HG02973 (cell line): ENCODE measurements at regions not wholly inside any gene's neighbourhood (a gene's known extent, or its start where the extent isn't known, plus 50 kb on each side); places are given as distances from the start of the nearest gene placed in this dataset.
"Not testable (repeated sequence)": the region's sequence is repeated elsewhere in the genome, so short reads cannot be mapped to it uniquely, and the experiment has no call there.

Experiments
- ATAC-seq: cut with Tn5 transposase; IDR thresholded peaks from one replicate; pipeline ENCODE4 v1.9.1; 2021; ENCODE audit warnings: moderate library complexity; ENCODE audit not compliant: unreplicated experiment

DNA sequence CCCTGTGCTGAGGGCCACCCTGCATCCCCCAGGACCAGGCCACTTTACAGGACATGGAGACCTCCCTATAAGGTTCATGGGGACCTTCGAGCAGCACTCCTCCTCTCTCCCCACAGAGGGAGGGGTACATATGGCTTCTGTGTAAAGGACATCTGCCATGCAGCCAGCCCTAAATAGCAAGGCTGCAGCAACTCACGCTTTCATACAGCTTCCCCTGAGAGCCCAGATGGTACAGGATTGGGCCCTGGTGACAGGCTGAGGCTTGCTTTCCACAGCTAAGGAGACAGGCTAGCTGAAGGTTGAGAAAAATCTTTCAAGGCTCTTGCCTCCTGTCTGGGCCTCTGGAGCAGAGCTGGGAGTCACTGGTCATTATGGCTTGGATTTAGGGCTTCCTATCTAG lies 147.0 kb upstream of the ZNF366 start:
- no peak for ATAC-seq

GRCh38 chr5:72653586-72653985 lies 146.4 kb upstream of the ZNF366 start:
- no peak for ATAC-seq

DNA sequence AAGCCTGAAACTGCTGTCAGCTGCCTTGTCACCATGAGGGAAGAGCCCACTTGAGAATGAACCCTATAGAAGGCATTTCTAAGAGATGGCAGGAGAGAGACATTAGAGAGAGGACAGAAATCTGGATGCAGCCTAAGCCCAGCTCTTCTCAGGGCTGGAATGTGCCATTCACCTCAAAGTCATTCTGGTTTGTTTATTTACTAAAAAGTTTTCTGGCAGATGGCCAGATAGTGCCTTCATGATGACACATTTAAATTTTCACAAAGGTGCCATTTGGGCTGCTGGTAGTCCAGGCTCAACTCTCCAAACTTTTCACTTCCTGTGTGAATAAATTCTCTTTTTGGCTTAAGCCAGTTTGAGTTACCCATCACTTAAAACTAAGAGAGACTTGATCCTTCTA lies 144.6 kb upstream of the ZNF366 start:
- no peak for ATAC-seq

GRCh38 chr5:72651109-72651508 lies 143.9 kb upstream of the ZNF366 start:
- no peak for ATAC-seq

GRCh38 chr5:72649449-72649848 lies 142.2 kb upstream of the ZNF366 start:
- ATAC-seq, result no peak

GRCh38 chr5:72648480-72648879 lies 141.3 kb upstream of the ZNF366 start:
- no peak for ATAC-seq

DNA sequence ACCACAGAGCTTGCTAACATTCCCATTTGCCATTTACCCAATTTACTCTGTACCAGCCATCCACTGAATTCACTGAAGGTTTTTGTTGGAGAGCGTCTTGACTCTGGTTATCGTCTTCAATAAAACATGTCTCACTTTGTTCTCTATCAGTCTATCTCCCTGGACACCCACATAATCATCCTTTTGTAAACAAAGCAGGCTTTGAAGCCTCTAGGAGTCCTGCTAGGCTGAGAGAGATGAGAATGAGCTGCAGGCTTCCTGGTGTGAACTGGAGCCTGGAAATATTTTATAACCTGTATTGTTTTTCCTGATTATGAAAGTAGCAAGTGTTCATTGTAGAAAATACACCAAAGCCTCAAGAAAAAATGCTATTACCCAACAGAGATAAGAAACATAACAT lies 140.6 kb upstream of the ZNF366 start:
- no peak for ATAC-seq

- no peak for ATAC-seq
These were observed 139.1 kb upstream of the ZNF366 start for GRCh38 chr5:72646246-72646866.

DNA sequence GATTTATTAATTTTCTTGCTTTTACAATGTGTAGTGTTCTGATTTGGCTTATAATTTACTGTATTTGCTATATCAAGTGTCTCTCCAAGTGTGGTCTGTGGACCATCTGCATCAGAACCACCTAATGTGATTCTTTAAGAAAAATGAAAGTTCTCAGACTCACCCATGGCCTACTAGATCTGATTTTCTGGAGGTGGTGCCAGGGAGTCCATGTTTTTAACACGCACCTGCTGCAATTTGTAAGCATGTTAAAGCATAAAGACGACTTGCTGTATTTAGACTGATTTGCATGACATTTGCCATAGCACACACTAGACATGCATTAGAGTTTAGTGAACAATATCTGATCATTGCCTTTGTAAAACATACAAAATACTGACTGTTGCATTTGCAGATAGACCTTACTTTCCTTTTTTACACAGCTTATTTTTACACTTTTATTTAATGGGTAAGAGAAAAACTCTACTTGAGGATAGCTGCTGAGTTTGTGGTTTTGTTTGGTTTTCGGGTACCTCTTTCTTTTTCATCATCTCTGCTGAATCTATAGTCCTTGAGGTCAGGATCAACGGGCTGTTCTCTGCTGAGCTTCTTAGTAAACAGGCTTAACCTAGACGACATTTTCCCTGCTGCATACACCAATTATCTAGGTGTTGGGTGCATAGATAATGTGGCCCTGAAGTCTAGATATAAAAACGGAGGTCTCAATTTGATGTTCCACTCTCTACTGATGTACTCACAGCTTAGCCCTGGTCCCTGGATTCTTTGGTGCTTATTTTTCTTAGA lies 138.0 kb upstream of the ZNF366 start:
- no peak for ATAC-seq

GRCh38 chr5:72644296-72644695 lies 137.1 kb upstream of the ZNF366 start:
- ATAC-seq, result no peak

GRCh38 chr5:72641164-72641563 lies 134.0 kb upstream of the ZNF366 start:
- no peak for ATAC-seq

DNA sequence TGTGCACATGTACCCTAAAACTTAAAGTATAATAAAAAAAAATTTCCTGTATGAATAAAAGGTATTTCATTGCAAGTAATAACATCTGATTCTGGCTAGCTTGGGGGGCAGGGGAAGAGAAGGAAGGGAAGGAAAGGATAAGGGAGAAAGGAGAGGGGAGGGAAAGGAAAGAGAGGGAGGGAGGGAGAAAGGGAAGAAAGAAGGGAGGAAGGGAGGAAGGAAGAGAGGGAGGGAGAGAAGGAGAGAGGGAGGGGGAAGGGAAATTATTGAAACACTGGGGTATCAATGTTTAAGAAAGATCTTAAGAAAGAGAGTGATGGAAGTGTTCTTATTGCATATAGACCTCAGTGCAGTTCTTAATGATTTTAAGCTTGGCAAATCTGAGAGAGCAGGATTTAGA lies 129.8 kb upstream of the ZNF366 start:
- ATAC-seq, result no peak

DNA sequence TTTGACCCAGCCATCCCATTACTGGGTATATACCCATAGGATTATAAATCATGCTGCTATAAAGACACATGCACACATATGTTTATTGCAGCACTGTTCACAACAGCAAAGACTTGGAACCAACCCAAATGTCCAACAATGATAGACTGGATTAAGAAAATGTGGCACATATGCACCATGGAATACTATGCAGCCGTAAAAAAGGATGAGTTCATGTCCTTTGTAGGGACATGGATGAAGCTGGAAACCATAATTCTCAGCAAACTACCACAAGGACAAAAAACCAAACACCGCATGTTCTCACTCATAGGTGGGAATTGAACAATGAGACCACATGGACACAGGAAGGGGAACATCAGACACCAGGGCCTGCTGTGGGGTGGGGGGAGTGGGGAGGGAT lies 129.4 kb upstream of the ZNF366 start:
- ATAC-seq, result not testable (repeated sequence)

DNA sequence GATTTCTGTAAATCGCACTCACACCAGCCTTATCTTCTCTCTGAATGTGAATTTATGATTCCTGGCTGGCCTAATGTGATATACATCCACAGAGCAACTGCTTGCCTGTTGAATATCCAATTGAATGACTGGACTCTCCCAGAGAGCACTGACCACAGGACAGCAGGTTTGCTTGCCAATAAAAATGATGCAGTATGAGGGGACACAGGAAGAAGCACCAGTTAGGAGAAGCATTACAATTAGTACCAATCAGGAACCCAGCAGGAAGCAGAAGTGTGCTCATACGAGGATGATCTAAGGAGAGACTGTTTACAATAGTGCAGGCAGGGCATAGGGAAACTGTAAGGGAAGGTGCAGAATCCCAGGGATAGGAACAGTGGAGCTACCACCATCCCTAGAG lies 127.2 kb upstream of the ZNF366 start:
- no peak for ATAC-seq

GRCh38 chr5:72633649-72634048 lies 126.4 kb upstream of the ZNF366 start:
- ATAC-seq, result no peak

DNA sequence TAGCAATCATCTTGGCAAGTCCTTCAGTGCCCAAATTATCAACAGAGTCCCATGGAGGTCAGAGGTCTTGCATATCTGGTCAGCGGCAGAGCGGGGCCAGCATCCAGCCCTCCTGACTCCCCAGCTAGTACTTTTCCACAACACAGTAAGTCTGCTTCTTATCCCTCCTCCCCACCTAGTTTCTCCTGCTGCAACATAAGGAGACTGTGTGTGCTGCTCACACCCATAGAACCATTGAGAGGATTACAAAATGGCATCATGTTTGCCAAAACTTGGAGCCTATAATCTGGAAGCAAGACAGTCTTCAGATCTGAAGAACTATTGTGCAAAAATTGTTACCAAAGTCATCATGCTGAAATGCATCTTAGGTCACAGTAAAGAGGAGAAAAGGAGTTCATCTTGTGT lies 125.8 kb upstream of the ZNF366 start:
- no peak for ATAC-seq

DNA sequence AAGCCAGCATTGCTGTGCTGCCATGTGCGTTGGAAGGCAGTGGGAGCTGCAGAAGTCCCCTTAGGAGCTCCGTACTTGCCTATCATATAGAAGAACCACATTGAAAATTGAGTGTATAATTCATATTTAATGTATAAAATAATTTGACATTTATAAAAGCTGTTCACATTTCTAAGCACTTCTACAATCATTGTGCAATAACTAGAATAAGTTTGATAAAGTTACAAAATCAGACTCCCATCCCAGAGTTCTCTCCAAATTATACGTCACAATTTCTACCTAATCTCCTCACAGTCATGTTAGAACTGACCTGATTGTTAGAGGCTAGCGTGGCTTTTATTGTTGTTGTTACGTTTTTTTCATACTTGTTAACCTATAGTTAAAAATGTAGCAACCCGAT lies 123.5 kb upstream of the ZNF366 start:
- ATAC-seq, result no peak

GRCh38 chr5:72630081-72630480 lies 122.9 kb upstream of the ZNF366 start:
- ATAC-seq, result no peak

- no peak for ATAC-seq
These were observed 121.7 kb upstream of the ZNF366 start for GRCh38 chr5:72628771-72629371.

DNA sequence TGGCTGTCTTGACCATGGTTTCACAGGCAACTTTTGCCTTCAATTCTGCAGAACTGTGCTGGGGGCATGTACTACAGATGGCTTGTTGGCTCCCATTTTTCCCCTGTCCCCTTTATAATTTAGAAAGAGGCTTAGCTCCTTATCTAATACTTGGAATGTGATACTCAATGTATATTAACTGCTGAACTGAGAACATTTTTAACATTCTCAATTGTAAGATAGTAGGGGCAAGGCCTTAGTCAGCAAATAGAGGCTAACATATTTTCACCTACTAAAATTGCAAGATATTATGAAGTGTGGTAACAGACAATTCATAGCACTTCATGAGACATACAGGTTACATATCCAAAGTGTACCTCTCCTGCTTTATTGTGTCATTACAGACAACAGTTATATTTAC lies 118.1 kb upstream of the ZNF366 start:
- no peak for ATAC-seq

- ATAC-seq, result no peak
These were observed 117.5 kb upstream of the ZNF366 start for GRCh38 chr5:72624641-72625236.

- ATAC-seq, result no peak
These were observed 116.7 kb upstream of the ZNF366 start for GRCh38 chr5:72623936-72624335.
